ENCODE measurements at regions not wholly inside any gene's neighbourhood (a gene's known extent, or its start where the extent isn't known, plus 50 kb on each side); places are given as distances from the start of the nearest gene placed in this dataset.

DNA sequence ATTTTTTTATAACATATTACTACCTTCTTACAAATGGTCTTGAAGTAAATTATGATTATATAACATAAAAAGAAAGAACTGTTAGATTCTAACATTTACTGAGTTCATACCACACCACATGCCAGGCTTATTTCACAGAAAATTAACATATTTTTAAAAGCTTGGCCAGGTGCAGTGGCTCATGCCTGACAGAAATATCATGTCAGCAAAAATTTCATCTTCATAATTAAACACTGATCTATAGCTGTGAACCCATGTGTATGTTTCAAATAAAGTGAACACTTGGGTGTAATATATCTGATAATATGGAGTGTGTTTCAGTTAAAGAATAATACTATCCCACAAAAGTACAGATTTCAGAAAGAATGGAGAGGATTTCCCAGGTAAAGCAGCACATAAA, 296.5 kb downstream of the SI start:
- no peaks in the 10 kb centered on the region for H3K4me1 ChIP-seq (ENCODE audit: control insufficient read depth in 1 of 2, insufficient read depth in 2 of 2, low read length in 2 of 2)
- POLR2A ChIA-PET, result no interaction called here

More for the DNA sequence above, 296.5 kb downstream of the SI start:
- BruUV-seq (replicated peaks), result no TSS peak
- ChIA-PET CTCF (no interaction called here), RAD21 (ENCODE audit: low non-redundant PET in 1 of 2, low total read pairs in 2 of 2, uncharacterized antibody in 2 of 2, unreplicated experiment in 2 of 2) (no interaction called here)
- Histone ChIP-seq H3K9me2 (ENCODE audit: insufficient read depth) (no peaks in the 10 kb centered on the region), H3K9ac (ENCODE audit: low read length) (no peak overlapping the region), H3K27me3 (ENCODE audit: insufficient read depth, low read length) (no peaks in the 10 kb centered on the region), H3K4me2 (ENCODE audit: low read length) (no peak overlapping the region), H3K4me3 (replicated peaks in 1 of 2; ENCODE audit: low read depth in 1 of 2, low read length in 2 of 2) (no peak overlapping the region), H3K36me3 (ENCODE audit: control insufficient read depth in 1 of 2, insufficient read depth in 2 of 2, low read length in 2 of 2) (no peaks in the 10 kb centered on the region), H3K27ac (ENCODE audit: low read depth, low read length) (no peak overlapping the region), H4K20me1 (ENCODE audit: insufficient read depth) (no peaks in the 10 kb centered on the region), H3K9me3 (ENCODE audit: control insufficient read depth in 1 of 2, insufficient read depth in 1 of 2, low read depth in 1 of 2, low read length in 2 of 2) (no peaks in the 10 kb centered on the region), H3K79me2 (ENCODE audit: insufficient read depth, low read length) (no peaks in the 10 kb centered on the region), H2AFZ (ENCODE audit: low read depth, low read length, poor library complexity, severe bottlenecking) (no peak overlapping the region)
- no peak for ATAC-seq
- intact Hi-C loops (cut with micrococcal nuclease), result no loop called here
- TF ChIP-seq SP1 (IDR thresholded peaks at IDR 0.05; ENCODE audit: low read depth) (no peak), YY1 (IDR thresholded peaks at IDR 0.05; ENCODE audit: extremely low read depth, insufficient replicate concordance, low read depth, low read length) (no peak), CEBPB (IDR thresholded peaks at IDR 0.05; ENCODE audit: low read depth) (no peak), ZNF274 (IDR thresholded peaks at IDR 0.05; ENCODE audit: low read depth, low read length) (no peak), CBX3 (IDR thresholded peaks at IDR 0.05; ENCODE audit: low read depth) (no peak), ELF1 (IDR thresholded peaks at IDR 0.05; ENCODE audit: borderline replicate concordance, low read depth) (no peak), ZBTB33 (IDR thresholded peaks at IDR 0.05; ENCODE audit: extremely low read depth, insufficient replicate concordance, low read length) (no peak), SRF (IDR thresholded peaks at IDR 0.05; ENCODE audit: low read depth) (no peak), POLR2A (IDR thresholded peaks at IDR 0.05; ENCODE audit: borderline replicate concordance, extremely low read depth, insufficient read depth, insufficient read length) (no peak), JUND (IDR thresholded peaks at IDR 0.05) (no peak), FOSL1 (IDR thresholded peaks at IDR 0.05; ENCODE audit: low read depth) (no peak), ZFX (IDR thresholded peaks at IDR 0.05) (no peak), EGR1 (IDR thresholded peaks at IDR 0.05; ENCODE audit: low read depth) (no peak), POLR2AphosphoS5 (IDR thresholded peaks at IDR 0.05; ENCODE audit: low read depth, low read length) (no peak), SIN3A (IDR thresholded peaks at IDR 0.05; ENCODE audit: low read depth) (no peak)
- TF ChIP-seq, protein P1, sequence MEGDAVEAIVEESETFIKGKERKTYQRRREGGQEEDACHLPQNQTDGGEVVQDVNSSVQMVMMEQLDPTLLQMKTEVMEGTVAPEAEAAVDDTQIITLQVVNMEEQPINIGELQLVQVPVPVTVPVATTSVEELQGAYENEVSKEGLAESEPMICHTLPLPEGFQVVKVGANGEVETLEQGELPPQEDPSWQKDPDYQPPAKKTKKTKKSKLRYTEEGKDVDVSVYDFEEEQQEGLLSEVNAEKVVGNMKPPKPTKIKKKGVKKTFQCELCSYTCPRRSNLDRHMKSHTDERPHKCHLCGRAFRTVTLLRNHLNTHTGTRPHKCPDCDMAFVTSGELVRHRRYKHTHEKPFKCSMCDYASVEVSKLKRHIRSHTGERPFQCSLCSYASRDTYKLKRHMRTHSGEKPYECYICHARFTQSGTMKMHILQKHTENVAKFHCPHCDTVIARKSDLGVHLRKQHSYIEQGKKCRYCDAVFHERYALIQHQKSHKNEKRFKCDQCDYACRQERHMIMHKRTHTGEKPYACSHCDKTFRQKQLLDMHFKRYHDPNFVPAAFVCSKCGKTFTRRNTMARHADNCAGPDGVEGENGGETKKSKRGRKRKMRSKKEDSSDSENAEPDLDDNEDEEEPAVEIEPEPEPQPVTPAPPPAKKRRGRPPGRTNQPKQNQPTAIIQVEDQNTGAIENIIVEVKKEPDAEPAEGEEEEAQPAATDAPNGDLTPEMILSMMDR (IDR thresholded peaks at IDR 0.05 in 2 of 3, conservative IDR thresholded peaks at IDR 0.05 in 1 of 3; ENCODE audit: borderline replicate concordance in 1 of 3, insufficient read depth in 1 of 3, low read depth in 2 of 3, low read length in 2 of 3), result no peak
- TF ChIP-seq, protein P2, sequence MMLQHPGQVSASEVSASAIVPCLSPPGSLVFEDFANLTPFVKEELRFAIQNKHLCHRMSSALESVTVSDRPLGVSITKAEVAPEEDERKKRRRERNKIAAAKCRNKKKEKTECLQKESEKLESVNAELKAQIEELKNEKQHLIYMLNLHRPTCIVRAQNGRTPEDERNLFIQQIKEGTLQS (IDR thresholded peaks at IDR 0.05), result no peak
- DNase-seq (ENCODE audit: low read depth, low spot score), result no peak

Data from HCT116 (cell line).